ENCODE measurements at regions not wholly inside any gene's neighbourhood (a gene's known extent, or its start where the extent isn't known, plus 50 kb on each side); places are given as distances from the start of the nearest gene placed in this dataset.
"Not testable (repeated sequence)": the region's sequence is repeated elsewhere in the genome, so short reads cannot be mapped to it uniquely, and the experiment has no call there.

DNA sequence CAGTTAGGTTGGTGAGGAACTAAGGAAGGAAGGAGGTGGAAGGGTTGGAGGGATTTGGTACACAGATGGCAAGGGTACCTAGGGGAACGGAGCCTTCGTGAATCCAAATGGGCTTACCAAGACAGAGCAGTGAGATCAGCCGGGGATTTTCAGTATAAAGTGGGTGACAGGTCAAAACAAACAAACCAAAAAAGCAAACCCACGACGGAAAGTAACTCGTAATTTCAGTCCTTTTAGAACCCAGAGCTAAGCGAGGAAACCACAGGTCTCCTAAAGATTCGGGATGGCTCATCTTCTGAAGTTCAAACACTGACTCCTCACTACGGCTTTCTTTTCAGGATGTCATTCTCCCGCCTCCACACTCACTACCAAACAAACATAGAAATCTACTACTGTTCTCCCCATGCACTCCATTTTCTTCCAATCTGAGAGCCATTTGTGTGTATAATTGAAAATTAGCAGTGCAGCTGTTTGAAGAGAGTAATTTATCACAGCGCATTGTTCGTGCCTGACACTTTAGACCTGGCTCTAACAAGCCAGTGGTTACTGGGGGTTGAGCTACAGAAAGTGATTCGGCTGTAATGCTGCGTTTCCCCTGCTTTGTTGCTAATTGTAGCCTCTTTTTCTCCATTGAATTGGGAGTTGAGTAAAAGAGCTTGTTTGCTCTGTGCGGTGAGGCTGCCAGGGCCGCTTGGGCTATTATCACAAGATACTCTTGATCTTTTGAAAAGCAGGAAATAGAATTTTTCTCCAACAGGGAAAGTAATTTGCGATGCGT, 64.7 kb upstream of the CCDC39 start:
- DNase-seq, result no peak

DNA sequence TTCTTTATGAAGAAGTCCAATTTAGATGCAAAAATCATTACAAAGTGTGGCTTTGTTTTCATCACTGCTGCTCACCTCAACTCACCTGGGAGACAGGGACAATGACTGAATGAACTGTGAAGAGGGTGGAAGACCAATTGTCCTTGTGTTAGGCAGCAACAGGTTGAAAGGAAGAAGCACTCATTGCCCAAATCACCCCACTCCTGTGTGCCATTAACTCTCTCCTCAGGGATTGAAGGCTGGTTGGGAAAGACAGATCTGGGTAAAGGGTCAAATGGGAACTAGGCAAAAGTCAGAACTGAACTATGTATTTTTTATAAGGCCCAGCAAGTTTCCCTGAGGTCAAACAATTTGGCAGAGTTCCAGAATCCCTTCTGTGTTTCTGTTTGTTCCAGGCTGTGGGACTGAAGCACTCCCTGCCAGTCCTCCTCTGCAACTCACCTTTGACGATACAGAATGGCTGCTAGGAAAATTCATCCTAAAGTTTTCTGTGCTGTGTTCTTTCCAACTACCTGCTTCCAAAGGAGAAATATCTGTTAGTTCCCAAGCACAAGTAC, 68.6 kb upstream of the CCDC39 start:
- DNase-seq, result no peak

DNA sequence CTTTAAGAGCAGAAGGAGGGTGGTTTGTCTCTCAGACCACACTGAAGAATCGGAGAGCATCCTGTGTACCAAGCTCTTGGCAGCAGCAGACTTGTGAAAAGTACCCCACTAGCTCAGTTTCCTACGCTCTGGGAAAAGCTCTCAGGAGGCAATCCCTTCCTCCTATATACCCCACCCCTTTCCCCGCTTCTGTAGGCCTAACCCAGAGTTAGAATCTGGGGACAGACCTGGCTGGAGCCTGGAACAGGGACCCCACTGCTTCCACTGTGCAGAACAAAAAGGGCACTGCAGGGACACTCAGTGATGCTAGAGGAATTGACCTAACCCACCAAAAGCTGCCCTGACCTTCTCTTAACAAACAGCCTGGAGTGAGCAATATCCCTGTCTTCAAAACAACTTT, 70.0 kb upstream of the CCDC39 start:
- no peak for DNase-seq

DNA sequence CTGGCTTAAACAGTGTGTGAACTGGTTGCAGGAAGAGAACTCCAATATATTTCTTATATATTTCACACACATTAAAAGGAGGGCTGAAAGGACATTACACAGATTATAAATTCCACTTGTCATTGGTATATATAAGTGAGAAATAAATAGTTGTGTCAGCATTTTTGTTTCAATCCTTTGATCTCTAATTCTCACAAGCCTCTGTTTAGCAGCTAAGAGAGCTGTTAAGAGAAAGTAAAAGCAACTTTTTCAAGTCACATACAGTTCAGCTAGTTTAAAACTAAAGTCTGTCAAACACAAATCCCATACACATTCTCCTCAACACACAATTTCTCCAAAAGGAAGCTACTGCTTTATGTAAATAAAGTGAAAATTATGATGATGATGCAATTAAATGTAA, 70.5 kb upstream of the CCDC39 start:
- no peak for DNase-seq

DNA sequence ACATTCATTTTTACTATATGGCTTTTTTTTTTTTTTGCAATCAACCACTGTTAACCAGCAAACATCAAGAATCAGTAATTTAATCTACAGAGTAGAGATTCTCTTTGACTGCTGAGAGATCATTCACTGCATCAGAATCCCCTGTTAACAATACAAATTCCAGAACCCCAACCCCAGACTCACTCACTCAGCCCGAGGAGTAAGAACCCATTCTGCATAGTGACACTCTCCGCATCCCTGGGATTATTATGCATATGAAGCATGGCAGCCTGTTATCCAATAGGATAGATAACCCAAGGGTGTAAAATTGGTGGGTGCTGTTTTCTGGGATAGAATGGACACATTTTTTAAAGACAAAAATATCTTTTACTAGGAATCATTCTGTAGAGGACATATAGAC, 76.3 kb upstream of the CCDC39 start:
- no peak for DNase-seq

DNA sequence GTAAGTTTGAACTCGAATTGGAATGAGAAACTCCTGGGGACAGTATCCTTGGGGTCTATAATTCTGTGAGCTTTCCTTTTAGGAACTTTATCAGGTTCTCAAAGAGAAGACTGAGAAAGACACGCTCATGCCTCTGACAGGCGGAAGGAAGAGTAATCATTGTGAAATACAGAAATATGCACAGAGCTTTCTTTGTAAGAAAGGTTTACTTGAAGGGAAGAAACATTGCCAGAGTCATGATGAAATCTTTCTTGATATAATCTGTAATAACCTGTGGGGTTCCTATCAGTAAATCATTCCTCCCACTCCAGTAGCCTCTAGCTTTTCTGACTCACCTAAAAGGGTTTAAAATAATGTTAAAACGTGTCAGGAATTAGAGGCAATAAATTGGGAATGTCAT, 83.6 kb upstream of the CCDC39 start:
- no peak for DNase-seq

DNA sequence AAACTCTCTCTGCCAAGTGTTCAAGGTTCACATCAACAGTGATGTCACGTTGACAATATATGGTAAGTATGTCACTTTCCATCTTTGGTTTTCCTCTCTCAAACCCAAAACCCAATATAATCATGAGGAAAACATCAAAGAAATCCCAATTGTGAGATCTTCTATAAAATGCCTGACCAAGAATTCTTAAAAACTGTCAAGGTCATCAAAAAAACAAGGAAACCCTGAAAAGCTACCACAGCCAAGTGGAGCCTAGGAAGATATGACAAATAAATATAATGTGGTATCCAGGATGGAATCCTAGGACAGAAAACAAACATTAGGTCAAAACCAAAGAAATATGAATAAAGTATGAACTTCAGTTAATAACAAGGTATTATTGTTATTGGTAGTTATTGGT, 85.2 kb upstream of the CCDC39 start:
- DNase-seq, result no peak

DNA sequence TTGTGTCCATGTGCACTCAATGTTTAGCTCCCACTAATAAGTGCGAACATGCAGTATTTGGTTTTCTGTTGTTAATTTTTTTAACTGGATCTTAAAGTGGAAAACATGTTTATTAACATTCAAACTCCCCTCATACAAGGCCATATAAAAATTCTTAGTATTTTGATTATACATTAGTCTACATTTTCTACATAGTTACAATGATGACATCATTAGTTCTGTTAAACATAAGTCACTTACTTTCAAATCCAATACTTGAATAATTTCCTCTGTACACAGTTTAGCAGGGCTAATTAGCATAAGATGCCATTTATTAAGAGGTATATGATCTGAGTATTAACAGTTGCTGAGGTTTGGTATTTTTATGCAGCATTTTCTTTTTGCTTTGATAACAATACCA, 91.3 kb upstream of the CCDC39 start:
- DNase-seq, result no peak

DNA sequence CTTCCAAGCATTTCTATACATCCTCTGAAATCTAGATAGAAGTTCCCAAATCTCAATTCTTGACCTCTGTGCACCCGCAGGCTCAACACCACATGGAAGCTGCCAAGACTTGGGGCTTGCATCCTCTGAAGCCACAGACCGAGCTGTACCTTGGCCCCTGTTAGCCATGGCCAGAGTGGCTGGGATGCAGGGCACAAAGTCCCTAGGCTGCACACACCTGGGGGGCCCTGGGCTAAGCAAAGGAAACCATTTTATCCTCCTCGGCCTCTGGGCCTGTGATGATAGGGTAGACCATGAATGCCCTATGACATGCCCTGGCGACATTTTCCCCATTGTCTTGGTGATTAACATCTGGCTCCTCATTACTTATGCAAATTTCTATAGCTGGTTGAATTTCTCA, 97.1 kb upstream of the CCDC39 start:
- DNase-seq, result no peak

DNA sequence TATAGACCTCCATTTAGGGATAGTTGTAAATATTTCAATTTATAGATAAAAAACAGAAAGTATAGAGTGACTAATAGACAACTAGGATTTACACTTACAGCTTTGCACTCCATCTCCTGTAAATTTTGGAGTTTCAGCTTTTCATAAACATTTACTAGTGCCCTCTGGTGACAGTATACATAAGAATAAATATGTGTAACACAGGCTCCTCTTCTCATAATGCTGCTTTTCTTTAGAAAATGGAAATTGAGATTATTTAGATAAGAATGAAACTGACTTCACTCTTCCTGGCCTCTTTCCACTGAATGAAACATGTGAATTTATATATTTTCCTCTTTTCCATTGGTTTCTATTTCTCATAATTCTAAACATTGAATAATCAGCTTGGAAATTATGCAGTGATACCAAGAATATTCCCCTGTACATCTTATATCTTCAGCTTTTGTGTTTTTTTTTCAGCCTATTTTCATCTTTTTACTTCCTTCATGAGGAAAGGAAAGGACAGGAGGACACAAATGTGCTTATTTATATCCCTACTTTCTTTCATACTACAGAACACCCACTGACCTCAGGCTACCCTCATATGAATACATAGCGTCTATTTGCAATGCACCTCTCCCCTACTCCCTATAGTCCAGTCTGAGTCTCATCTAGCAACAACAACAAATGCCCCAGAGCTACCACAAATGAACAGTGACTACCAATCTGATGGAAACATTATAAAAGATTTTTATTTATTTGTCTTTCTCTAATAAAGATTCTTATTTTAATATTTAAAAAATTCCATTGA, 103.1 kb upstream of the CCDC39 start:
- no peak for DNase-seq

DNA sequence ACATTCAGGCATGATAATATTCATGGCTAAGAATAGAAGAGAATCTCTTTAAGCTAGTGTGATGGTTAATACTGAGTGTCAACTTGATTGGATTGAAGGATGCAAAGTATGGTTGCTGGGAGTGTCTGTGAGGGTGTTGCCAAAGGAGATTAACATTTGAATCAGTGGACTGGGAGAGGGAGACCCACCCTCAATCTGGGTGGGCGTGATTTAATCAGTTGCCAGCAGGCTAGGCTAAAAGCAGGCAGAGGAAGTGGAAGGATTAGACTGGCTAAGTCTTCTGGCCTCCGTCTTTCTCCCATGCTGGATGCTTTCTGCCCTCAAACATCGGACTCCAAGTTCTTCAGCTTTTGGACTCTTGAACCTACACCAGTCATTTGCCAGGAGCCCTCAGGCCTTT, 106.9 kb upstream of the CCDC39 start:
- not testable (repeated sequence) for DNase-seq

DNA sequence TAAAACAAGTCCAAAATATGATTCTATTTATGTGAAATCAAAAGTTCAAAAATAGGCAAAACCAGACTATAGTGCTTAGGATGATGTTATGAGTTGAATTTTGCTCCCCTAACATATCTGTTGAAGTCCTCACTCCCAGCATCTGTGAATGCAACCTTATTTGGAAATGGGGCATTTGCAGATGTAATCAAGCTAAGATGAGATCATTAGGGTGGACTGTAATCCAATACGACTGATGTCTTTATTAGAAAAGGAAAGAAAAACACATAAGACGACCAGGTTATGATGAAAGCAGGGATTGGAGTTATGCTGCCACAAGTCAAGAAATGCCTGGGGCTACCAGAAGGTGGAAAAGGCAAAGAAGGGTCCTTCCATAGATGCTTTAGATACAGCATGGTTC, 110.5 kb upstream of the CCDC39 start:
- DNase-seq, result no peak

DNA sequence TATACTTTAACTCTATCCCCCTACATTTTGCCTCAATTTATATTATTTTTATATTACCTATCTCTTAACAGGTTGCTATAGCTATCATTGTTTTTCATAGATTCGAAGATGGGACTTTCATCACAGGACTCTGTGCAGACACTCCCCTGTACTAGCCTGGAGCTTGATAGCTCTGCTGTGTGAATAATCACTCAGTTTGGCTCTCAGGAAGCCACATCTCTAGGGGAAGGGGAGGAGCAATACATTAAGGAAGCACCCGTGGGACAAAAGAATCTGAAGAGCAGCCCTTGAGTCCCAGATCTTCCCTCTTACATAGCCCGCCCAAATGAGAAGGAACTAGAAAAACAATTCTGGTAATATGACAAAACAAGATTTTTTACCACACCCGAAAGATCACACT, 114.3 kb upstream of the FXR1 start:
- no peak for DNase-seq

DNA sequence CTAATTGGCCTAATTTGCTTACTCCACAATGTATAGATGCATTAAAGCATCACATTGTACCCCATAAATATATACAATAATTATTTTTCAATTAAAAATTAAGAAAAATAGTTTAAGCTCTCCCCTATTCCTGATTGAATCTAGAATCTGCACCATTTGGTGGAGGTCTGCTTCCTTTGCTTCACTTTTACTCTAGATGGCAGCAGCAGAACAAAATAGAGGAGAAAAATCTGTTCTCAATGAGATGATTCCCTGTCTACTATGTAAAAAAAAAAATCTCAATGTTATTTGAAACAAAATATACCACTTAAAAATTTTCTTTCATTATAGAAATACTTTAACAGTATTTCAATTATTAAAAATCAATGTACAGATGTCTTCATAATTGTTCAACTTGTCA, 109.6 kb upstream of the FXR1 start:
- DNase-seq, result no peak

DNA sequence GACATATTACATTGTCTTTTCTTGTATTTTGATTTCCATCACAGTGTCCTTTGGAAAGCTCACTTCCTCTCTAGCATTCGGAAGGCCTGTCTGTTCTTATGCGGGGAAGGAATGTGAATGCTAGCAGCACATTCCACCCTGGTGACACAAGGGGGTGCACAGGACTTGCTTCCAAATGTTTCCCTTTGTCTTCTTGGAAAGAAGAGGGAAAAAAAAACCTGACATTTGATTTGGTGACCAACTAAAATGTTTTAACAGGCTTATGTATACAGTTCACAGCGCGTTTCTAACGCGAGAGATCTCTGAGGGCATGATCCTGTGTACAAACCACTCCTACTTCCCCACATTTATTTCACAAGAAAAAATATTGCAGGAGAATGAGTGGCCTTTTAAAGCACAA, 107.6 kb upstream of the FXR1 start:
- peak; percentile 10 to 22 for DNase-seq

DNA sequence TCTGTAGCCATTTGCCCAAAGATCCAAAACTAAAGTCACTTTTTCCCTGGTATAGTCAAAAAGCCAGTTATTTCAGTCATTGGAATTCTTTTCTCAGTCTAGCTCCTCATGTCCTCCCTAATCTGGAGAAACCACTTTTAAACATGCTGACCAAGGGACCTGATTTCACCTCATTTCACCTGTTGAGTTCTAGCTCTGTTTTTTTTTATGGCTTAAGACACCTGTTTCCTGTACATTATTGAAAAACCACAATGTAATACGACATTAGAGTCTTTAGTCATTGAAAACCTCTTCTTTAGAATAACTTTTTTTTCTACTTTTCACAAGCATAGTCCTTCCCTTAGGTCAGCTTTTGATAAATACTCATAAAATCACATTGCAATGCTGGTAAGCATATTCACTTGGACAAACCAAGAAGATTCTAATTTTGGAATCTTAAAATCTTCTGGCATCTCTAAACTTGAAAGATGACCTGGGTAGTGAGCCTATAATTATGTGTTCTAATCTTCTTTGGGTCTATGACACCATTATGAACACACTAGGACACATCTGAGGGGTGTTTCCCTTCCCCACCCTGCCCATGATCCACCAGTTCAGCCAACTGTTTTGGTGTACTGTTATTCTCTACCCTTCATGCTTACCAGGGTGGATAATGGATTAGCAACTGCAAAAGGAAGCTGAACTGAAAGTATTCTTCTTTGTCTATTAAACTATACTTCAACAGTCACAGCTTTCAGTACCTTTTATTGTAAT, 103.5 kb upstream of the FXR1 start:
- no peak for DNase-seq

DNA sequence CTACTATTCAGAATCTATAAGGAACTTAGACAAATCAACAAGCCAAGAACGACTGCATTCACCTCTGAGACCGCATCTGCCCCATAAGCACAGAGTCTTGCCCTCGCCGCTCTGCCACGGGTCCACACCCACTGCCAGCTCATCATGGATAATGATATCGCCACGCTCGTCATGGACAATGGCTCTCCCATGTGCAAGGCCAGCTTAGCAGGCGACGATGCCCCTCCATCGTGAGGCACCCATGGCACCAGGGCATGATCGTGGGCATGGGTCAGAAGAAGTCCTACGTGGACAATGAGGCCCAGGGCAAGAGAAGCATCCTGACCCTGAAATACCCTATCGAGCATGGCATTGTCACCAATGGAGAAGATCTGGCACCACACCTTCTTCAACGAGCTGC, 92.1 kb upstream of the FXR1 start:
- no peak for DNase-seq

DNA sequence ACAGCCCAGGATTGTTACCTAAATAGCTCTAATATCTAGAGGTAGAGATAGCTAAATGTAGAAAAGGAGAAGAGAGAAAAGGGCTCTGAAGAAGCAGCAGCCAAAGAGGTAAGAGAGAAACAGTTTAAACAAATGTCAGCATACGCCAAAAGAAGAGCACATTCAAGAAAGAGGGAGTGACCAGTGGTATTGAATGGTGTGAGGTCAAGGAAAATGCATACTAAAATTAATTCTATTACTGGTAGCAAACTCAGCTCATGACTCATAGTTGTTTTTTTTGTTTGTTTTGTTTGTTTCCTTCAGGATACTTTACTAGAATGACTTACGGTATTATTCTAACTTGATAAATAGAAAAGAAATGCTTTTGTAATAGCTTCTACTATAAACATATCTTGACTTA, 86.5 kb upstream of the FXR1 start:
- DNase-seq, result no peak

DNA sequence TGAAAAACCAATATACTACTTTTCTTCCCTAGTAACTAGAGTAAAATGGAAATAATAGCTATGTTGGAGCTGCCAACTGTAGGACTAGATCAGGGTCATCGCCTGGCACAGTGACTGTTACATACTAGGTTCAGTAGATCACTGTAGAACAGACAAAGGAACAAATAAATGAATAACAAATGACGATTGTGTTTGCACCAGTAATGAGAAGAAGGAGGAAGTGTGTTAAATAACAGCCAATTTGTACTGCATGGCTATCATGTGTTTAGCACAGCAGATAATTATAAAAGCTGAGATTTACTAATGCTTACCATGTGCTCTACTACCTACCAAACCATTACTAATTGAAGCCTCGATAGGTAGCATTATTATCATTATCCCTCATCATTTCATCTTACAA, 85.3 kb upstream of the FXR1 start:
- DNase-seq, result no peak

DNA sequence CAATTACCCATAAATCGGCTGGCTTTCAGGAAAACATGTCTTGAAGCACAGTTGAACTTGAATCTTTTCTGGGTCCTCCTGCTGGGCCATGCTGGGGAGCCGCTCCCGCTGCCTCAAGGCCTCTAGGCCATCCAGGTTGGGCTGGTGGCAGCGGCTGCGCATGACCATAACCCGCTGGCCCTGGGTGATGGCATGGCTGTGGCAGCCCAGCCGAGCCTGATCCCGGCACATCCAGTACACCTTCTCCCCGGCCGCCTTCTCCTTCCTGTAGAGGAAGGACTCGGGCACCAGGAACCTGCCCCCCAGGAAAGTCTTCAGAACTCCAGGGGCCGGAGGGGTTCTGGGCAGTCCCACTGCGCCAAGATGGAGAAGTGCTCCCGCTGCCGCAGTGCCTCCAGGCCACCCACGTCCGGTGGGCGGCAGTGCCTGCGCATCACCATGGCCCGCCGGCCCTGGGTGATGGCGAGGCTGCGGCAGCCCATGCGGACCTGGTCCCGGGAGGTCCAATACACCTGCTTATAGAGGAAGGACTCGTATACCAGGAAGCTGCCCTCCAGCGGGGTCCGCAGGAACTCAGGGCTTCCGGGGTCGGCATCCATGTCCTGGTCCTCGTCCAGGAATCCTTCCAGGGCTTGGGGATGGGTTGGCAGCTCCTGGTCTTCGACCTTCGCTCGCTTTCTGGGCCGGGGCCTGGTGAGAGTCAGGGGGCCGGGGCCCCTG, 84.3 kb upstream of the FXR1 start:
- no peak for DNase-seq

DNA sequence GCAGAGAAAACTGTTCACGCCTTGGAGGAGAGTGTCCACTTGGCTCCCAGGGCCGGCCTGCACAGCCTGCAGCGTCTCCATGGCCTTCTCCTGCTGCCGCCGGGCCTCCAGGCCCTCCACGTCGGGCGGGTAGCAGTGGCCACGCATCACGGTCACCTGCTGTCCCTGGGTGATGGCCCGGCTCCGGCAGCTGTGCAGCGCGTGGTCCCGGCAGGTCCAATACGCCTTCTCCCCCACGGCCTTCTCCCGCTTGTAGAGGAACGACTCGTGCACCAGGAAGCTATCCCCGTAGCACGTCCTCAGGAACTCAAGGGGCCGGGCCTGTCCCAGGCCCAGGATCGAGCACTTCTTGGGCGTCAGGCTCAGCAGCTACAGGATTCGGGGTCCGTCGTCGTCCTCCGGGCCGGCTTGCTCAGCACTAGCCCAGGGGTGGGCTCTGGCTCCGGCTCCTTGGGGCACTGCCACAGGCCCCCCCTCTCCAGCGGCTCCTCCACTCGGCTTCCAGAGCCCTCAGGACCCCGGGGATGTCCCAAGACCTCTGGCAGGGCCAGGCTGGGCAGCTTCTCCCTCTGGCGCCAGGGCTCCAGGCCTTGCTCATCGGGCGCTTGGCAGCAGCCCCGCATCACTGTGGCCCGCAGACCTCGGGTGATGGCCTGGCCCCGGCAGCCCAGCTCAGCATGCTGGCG, 83.6 kb upstream of the FXR1 start:
- no peak for DNase-seq
